Glomerular endothelial cell (primary cell): ENCODE measurements at regions not wholly inside any gene's neighbourhood (a gene's known extent, or its start where the extent isn't known, plus 50 kb on each side); places are given as distances from the start of the nearest gene placed in this dataset.
"Not testable (repeated sequence)": the region's sequence is repeated elsewhere in the genome, so short reads cannot be mapped to it uniquely, and the experiment has no call there.

Experiments used
- DNase-seq: peaks from one replicate; pipeline ENCODE4 v3.0.0-alpha.2; 2011; ENCODE audit warnings: low read depth, low spot score; ENCODE audit errors: extremely low read depth

DNA sequence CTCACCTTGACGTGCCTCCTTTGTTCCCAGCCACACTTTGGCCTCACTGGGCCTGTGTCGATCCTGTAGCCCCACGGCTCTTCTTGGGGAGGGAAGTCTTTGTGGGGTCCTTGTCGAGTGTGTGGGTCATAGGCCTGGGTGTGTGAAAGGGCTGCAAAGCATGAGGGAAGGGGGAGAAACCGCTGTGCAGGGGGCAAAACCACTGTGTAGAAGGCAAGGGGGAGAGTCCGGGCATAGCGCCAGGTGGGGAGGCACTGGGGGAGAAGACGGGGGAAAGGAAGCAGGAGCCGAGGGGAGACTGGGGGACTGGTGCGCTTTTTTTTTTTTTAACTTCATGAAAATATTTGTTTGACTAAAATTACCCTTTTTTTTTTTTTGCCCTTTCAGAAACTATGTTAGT is 65.1 kb upstream of the RASD2 start:
- DNase-seq: no peak

DNA sequence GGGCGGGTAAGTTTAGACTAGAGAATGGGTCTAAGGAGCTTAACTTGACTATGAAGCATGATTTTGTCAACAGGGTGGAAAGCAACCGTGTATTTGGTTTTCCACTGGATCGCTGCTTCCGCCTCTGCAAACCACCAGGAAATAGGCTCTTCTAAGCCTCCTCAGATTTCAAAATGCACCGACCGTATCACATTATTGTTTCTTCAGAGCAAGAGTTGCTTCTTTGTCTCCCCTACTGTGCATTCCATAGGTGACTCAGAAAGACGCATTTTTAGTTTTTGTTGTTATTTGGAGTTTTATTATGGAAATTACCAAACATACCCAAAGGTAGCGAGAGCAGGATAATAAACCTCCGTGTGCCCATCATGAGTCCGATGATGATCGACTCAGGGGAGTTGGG is 64.3 kb upstream of the RASD2 start:
- DNase-seq: no peak

DNA sequence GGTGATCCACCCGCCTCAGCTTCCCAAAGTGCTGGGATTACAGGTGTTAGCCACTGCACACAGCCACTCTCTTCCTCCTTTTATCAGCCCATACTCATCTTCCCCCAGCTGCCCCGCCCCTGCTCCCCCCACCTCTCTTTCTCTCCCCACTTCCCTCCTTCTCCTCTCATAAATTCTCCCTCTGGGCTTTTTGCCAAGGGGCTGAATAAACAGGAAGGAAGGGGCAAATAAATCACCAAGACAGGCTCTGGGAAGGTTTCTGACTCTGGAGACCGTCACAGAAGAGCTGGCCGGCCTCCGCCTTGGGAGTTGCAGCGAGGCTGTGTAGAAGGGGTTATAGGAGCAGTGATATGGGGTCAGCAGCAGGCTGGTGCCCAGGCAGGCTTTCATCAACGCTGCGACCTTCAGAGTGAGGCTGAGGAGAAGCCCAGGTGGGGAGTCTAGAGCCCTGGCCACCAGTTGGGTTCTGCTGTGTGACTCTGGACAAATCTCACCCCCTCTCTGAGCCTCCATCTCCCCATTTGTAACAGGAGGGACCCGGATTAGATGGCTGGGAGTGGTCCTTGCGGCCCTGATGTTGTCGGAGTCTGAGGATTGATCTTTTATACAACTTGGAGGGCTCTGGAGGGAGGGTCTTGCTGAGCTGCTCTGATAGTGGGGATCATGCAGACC is 62.6 kb upstream of the RASD2 start:
- peak; percentile 57 for DNase-seq

DNA sequence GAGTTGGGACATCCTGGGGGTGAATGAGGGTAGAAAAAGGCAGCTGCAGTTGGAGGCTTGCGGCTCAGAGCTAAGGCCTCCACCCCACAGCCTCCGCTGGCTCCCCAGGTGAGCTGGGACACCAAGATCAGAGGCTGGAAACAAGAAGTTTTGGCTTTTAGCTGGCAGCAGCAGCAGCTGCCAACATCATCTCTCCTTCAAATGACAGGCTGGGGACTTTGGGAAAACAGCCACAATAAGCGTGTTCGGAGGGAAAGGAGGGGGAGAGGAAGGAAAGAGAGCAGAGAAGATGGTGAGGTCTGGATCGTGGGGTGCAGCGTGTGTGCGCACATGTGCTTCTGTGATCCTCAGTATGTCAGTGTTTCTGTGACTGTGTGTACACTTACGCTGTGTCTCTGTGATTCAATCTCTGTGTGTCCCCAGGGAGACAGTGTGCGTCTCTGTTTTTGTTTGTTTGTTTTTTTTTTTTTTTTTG is 62.0 kb upstream of the RASD2 start:
- DNase-seq: no peak

DNA sequence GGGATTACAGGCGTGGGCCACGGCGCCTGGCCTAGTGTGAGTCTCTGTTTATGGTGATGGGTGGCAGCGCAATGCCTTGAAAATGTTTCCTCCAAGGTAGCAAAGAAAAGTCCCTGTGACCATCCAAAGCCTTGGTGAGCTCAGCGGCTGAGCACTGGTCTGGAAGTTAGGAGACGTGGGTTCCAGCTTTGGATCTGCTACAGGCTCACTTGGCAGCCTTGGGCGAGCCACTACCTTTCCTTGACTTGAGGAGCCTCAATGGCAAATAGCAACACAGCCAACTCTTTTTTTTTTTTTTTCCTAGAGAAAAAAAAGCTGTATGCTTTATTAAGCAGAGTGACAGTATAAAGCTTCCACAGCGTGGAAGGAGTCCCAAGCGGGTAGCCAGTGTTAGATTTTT is 61.3 kb upstream of the RASD2 start:
- no peak for DNase-seq

- no peak for DNase-seq
Observed at GRCh38 chr22:35479985-35480550, 60.6 kb upstream of the RASD2 start.

DNA sequence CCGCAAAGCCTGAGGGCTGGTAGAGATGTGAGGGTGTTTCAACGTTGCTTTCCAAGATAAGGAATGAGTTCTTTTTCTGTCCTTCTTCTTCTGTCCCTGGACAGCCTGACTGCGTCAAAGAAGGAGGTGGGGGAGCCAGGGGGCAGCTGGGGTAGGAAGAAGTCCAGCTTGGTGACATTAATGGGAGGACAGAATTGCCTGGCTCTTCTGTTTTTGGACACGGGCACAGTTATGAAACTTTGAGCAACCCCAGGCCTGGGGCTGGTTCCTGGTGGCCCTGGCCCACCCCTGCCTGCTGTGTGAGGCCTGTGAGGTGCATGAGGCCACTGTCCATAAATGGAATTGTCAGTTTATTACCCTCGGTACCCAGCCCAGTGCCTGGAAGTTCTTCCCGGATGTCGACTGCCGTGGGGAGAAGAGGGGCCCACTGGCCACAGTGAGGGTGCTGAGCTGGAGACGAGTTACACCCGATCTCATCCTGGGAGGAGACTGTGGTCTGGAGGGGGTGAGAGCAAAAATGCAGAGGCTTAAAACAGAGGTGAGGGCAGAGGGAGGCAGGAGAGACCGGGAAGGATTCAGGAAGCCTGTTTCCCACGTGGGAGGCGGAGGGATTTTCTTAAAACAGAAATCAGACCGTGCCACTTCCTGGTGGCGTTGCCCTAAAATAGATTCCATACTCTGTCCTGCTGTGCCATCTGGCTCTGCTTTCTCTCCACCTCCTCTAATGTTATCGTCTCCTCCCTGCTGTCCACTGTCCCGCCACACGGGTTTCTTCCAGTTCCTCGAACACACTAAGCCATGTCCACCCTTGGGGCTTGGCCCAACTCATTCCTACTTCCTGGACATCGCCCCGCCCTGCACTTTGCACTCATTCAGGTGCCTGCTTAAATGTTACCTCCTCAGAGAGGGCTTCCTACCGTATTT is 59.7 kb upstream of the RASD2 start:
- no peak for DNase-seq

- no peak for DNase-seq
Observed at GRCh38 chr22:35482311-35482710, 58.3 kb upstream of the RASD2 start.

DNA sequence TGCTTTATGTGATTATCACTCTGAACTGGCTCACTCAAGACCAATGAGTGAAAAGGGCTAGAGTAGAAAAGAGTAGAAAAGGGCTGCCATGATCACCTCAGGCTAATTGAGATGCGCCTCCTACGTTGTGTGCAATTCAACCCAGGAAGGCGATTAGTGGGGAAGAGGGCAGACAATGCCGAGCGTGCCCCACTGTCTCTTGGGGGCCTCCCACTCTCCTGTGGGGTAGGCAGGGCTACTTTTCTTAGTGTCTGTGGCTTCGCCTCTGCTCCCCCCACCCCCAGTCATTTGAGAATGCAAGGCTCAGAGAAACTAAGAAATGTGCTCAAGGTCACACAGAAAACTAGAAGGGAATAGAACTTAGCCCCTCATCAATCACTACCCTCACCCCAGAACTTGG is 57.7 kb upstream of the RASD2 start:
- DNase-seq: no peak

GRCh38 chr22:35483730-35484129 is 56.9 kb upstream of the RASD2 start:
- no peak for DNase-seq

DNA sequence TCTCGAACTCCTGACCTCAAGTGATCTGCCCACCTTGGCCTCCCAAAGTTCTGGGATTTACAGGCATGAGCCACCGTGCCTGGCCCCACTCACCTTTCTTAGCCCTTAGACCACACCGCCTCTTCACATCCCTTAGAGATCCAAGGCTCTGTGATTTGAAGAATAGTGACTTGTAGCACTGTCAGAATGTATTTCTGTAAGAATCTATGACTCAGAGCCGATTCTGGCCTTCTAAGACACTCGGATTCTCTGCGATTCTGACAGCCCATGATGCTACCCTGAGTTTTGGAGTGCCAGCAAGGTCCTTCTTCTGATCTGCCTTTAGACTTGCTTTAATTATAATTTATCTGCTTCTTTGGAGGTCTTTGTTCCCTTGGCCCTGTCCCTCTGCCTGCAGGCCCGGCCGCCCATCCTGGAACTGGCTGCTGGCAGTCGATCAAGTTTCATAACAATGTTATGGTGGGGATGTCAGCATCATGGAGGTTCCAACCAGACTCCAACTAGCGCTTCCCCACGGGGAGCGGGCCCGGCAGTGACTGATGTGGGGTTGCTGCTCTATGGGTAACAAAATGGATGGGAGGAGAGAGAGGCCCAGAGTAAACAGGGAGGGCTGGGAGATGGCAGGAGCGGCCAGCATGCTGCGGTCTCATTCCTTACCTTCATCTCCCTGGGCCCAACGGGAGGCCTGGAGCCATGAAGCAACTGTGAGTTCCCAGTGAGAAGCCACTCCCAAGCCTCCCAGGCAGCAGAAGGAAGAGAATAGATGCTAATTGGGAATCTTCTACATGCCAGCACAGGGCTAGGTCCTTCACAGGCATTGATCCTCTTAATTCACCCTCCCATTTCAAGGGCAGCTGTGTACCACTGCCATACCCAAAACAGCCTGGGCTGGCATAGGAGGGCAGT is 55.7 kb upstream of the RASD2 start:
- no peak for DNase-seq

- no peak for DNase-seq
Observed at GRCh38 chr22:35486116-35486631, 54.5 kb upstream of the RASD2 start.

- not testable (repeated sequence) for DNase-seq
Observed at GRCh38 chr22:35487623-35488022, 53.0 kb upstream of the RASD2 start.

DNA sequence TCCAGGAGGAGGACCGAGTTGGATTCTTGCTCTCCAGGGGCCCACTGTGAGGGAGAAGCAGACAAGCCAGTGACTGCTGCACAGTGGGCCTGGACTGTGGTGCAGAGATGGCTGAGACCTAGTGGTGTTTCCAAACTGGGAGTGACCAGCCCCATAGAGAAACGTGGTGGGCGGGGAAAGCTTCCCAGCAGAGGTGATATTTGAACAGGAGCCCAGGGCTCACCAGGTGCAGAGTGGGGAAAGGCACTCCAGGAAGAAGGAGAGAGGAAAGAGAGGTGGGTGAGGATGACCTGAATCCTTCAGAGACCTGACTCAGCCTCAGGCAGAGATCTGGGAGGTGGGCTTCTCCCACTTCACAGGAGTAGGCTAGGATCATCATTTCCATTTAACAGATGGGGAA is 52.1 kb upstream of the RASD2 start:
- DNase-seq: no peak

- DNase-seq: no peak
Observed at GRCh38 chr22:35489239-35489638, 51.4 kb upstream of the RASD2 start.
